GM12878 (cell line): ENCODE measurements at regions not wholly inside any gene's neighbourhood (a gene's known extent, or its start where the extent isn't known, plus 50 kb on each side); places are given as distances from the start of the nearest gene placed in this dataset.

Experiments
- ATAC-seq: fragments of 200-7000 bp; cut with Tn5 transposase; 3 replicates; pipeline ENCODE4 v1.9.1; 2020; ENCODE audit warnings: mild to moderate bottlenecking, moderate library complexity
- BruUV-seq: library from RNA; stranded (reverse); fragments of 400-500 nt; replicated peaks from 2 replicates; lab custom pipeline; 2021; lab: Mats Ljungman, UMichigan
- CTCF ChIA-PET: fragments of 300-600 bp; sonication (Branson Sonifier 250); formaldehyde crosslinking; extraction: SDS; loops from one replicate; lab custom pipeline; 2021; ENCODE audit warnings: inconsistent platforms; lab: Yijun Ruan, JAX
- POLR2A ChIA-PET: fragments of 350-600 bp; formaldehyde crosslinking; extraction: SDS; loops from one replicate; lab custom pipeline; 2021; ENCODE audit warnings: inconsistent platforms; lab: Charles Lee
- RAD21 ChIA-PET: fragments of 300-600 bp; sonication (Branson Sonifier 250); formaldehyde crosslinking; loops from one replicate; lab custom pipeline; 2023; ENCODE audit warnings: antibody characterized with exemption; ENCODE audit not compliant: unreplicated experiment; lab: Charles Lee
- SMC1A ChIA-PET: fragments of 300-600 bp; sonication (Branson Sonifier 250); formaldehyde crosslinking; loops from one replicate; lab custom pipeline; 2023; ENCODE audit not compliant: unreplicated experiment, uncharacterized antibody; lab: Charles Lee
- DNase-seq: peaks from one replicate; pipeline ENCODE4 v3.0.0-alpha.2; 2011; ENCODE audit warnings: low read depth, low spot score
- FAIRE-seq: peaks from 3 replicates; lab custom pipeline; 2011; peaks lifted over from hg19 to GRCh38; lab: Jason Lieb, UNC
- H2AFZ ChIP-seq: 2 replicates; pipeline ENCODE4 v1.6.0; 2011; ENCODE audit warnings: low read depth, low read length, control low read depth; ENCODE audit not compliant: control insufficient read depth
- H3K27ac ChIP-seq: 2 replicates; pipeline ENCODE4 v1.5.1; 2011; ENCODE audit warnings: control low read depth; ENCODE audit not compliant: control insufficient read depth, insufficient read depth
- H3K27me3 ChIP-seq, 2 experiments: replicated peaks in 1 of 2; 2 replicates each; pipeline versions ENCODE4 v1.6.0 to v1.6.1; 2011; ENCODE audit warnings: low read length in 1 of 2; ENCODE audit not compliant: control insufficient read depth in 2 of 2, insufficient read depth in 2 of 2
- H3K36me3 ChIP-seq, 2 experiments: 2 replicates each; pipeline ENCODE4 v1.5.1; 2011; ENCODE audit warnings: low read length in 1 of 2; ENCODE audit not compliant: control insufficient read depth in 2 of 2, insufficient read depth in 2 of 2
- H3K4me1 ChIP-seq: 2 replicates; pipeline ENCODE4 v1.6.1; 2011; ENCODE audit warnings: mild to moderate bottlenecking, low read length, moderate library complexity, mixed read lengths; ENCODE audit not compliant: control insufficient read depth, insufficient read depth
- H3K4me2 ChIP-seq: 2 replicates; pipeline ENCODE4 v1.6.0; 2011; ENCODE audit warnings: control low read depth; ENCODE audit not compliant: control insufficient read depth, insufficient read depth
- H3K4me3 ChIP-seq: fragments of 200-600 bp; sonication (generic); 2 replicates; pipeline ENCODE4 v1.5.1; 2016
- H3K79me2 ChIP-seq: 2 replicates; pipeline ENCODE4 v1.6.0; 2011; ENCODE audit warnings: low read length; ENCODE audit not compliant: control insufficient read depth, insufficient read depth
- H3K9ac ChIP-seq: 2 replicates; pipeline ENCODE4 v1.8.0; 2011; ENCODE audit warnings: low read length, control low read depth, mixed read lengths; ENCODE audit not compliant: control insufficient read depth, insufficient read depth
- H3K9me3 ChIP-seq: replicated peaks from 3 replicates; pipeline ENCODE4 v1.5.1; 2011; ENCODE audit warnings: mild to moderate bottlenecking, low read length; ENCODE audit not compliant: control insufficient read depth, insufficient read depth
- H4K20me1 ChIP-seq: 2 replicates; pipeline ENCODE4 v1.6.0; 2011; ENCODE audit not compliant: control insufficient read depth, insufficient read depth
- BCL3 ChIP-seq: IDR thresholded peaks from 2 replicates; pipeline ENCODE4 v1.6.1; 2011; ENCODE audit warnings: borderline replicate concordance, low read depth, mild to moderate bottlenecking, moderate library complexity, low read length; ENCODE audit not compliant: insufficient read depth, poor library complexity, severe bottlenecking
- E2F4 ChIP-seq: IDR thresholded peaks from 2 replicates; pipeline ENCODE4 v1.6.1; 2012; ENCODE audit warnings: low read depth, low read length, improper control_type of control experiment
- GABPA ChIP-seq: IDR thresholded peaks from 2 replicates; pipeline ENCODE4 v1.6.1; 2014; ENCODE audit warnings: antibody characterized with exemption, low read depth, mild to moderate bottlenecking, inconsistent platforms
- MYB ChIP-seq: fragments of 150-350 bp; IDR thresholded peaks from 2 replicates; pipeline ENCODE4 v1.6.1; 2014; ENCODE audit warnings: mild to moderate bottlenecking, low read depth, low read length, borderline replicate concordance
- NFYA ChIP-seq: IDR thresholded peaks from 2 replicates; pipeline ENCODE4 v1.6.1; 2011; ENCODE audit warnings: low read depth, mild to moderate bottlenecking, low read length, improper control_type of control experiment, borderline replicate concordance
- PAX8 ChIP-seq: fragments of 450-650 bp; IDR thresholded peaks from 2 replicates; pipeline ENCODE4 v1.6.1; 2017; ENCODE audit warnings: mild to moderate bottlenecking, moderate library complexity
- STAT3 ChIP-seq: IDR thresholded peaks from 2 replicates; pipeline ENCODE4 v1.6.1; 2011; ENCODE audit warnings: low read depth, low read length, improper control_type of control experiment
- TARDBP ChIP-seq: IDR thresholded peaks from 2 replicates; pipeline ENCODE4 v1.6.1; 2016; ENCODE audit warnings: borderline replicate concordance
- ZBTB4 ChIP-seq: fragments of 450-650 bp; formaldehyde crosslinking; IDR thresholded peaks from 2 replicates; pipeline ENCODE4 v1.4.0; 2022; ENCODE audit warnings: mild to moderate bottlenecking, moderate library complexity
- WGBS: methylation state at CpG from one replicate; pipeline ENCODE4 v1.1.6; 2016; ENCODE audit warnings: low lambda C conversion rate; ENCODE audit not compliant: insufficient replicate concordance, insufficient coverage; ENCODE audit errors: missing lambda C conversion rate; 5-methylcytosine and 5-hydroxymethylcytosine counted together
- in situ Hi-C: fragments of 300-500 bp; cut with MboI; formaldehyde crosslinking; loops from 9 replicates; pipeline ENCODE4 v1.14.3; 2018; ENCODE audit warnings: mixed read lengths
- intact Hi-C: fragments of 100-400 bp; cut with micrococcal nuclease; formaldehyde crosslinking; loops from one replicate; pipeline ENCODE4 v1.14.2; 2022; ENCODE audit not compliant: unreplicated experiment

- no TSS peak for BruUV-seq
- 51% methylated on average over 22 of the region's 22 CpGs for WGBS
- Histone ChIP-seq H3K4me2 (no peak overlapping the region), H3K9ac (no peak overlapping the region), H3K27me3 (peaks cover 3 to 4% of the 10 kb centered on the region in 2 experiments; a peak in 3 of 4 replicates), H3K79me2 (no peaks in the 10 kb centered on the region), H2AFZ (no peak overlapping the region), H3K9me3 (no peaks in the 10 kb centered on the region), H4K20me1 (no peaks in the 10 kb centered on the region), H3K36me3 (no peaks in the 10 kb centered on the region), H3K27ac (no peak overlapping the region), H3K4me1 (no peaks in the 10 kb centered on the region), H3K4me3 (no peak overlapping the region)
- RAD21 ChIA-PET, result interaction anchor here (0.9 to 1.2 kb wide), 2 partner anchors 13 to 54 kb away, joined by 3 to 5 read pairs; no protein-coding TSS in a partner anchor
- FAIRE-seq, result no peak
- DNase-seq, result no peak
- CTCF ChIA-PET, result interaction anchor here (0.7 to 6.4 kb wide), 9 partner anchors 11 to 91 kb away, joined by 3 to 73 read pairs (median 4); no protein-coding TSS in a partner anchor
- intact Hi-C loops (loop anchor here (2.0 kb wide), 1 partner anchor 56 kb away; no protein-coding TSS in a partner anchor), in situ Hi-C loops (no loop called here)
- POLR2A ChIA-PET, result no interaction called here
- SMC1A ChIA-PET, result interaction anchor here (1.2 to 1.6 kb wide), 2 partner anchors 13 to 55 kb away, joined by 3 read pairs; no protein-coding TSS in a partner anchor
- TF ChIP-seq GABPA (no peak), ZBTB4 (no peak), NFYA (no peak), E2F4 (no peak), BCL3 (no peak), MYB (no peak), PAX8 (no peak), STAT3 (no peak), TARDBP (no peak)
- ATAC-seq, result no peak
These were observed 79.1 kb downstream of the RHCG start for GRCh38 chr15:89417206-89417725.
